Pancreas (tissue), 10 donors: ENCODE measurements at regions not wholly inside any gene's neighbourhood (a gene's known extent, or its start where the extent isn't known, plus 50 kb on each side); places are given as distances from the start of the nearest gene placed in this dataset.

Experiments used
- ATAC-seq, 4 donors: fragments of 200-7000 bp; cut with Tn5 transposase; one replicate each; pipeline versions ENCODE4 v1.8.0 to v1.9.1; 2020; ENCODE audit warnings: mild to moderate bottlenecking in 4 of 4, moderate library complexity in 4 of 4
- DNase-seq, 6 donors: peaks; one replicate each; pipeline ENCODE4 v3.0.0-alpha.2; 2020
- FAIRE-seq: peaks from 2 replicates; lab custom pipeline; 2012; peaks lifted over from hg19 to GRCh38; lab: Jason Lieb, UNC
- H3K27ac ChIP-seq, 4 donors: fragments of 200-600 bp; sonication (generic); 1 replicate in 3 of 4; 2 replicates in 1 of 4; pipeline versions ENCODE4 v1.5.0 to v1.8.0; 2020
- H3K27me3 ChIP-seq, 4 donors: fragments of 200-600 bp; one replicate each; pipeline ENCODE4 v1.8.0; 2021
- H3K36me3 ChIP-seq, 3 donors: fragments of 200-600 bp; sonication (generic) in 1 of 3; one replicate each; pipeline versions ENCODE4 v1.5.0 to v1.8.0; 2020 to 2021
- H3K4me1 ChIP-seq, 3 donors: fragments of 200-600 bp; one replicate each; pipeline ENCODE4 v1.8.0; 2021
- H3K4me3 ChIP-seq, 4 donors: fragments of 200-600 bp; sonication (generic) in 2 of 4; one replicate each; pipeline versions ENCODE4 v1.5.0 to v1.8.0; 2020 to 2021
- H3K9me3 ChIP-seq, 4 donors: fragments of 200-600 bp; one replicate each; pipeline ENCODE4 v1.8.0; 2021
- WGBS, 2 donors: extraction: QIAGEN DNeasy Blood & Tissue Kit; methylation state at CpG; one replicate each; pipeline ENCODE4 v1.1.7; 2013; 5-methylcytosine and 5-hydroxymethylcytosine counted together
- intact Hi-C, 3 donors: fragments of 100-400 bp; cut with DNase I; formaldehyde crosslinking; loops; one replicate each; pipeline versions ENCODE4 v1.11.1 to v1.14.2; 2022
- TF ChIP-seq, protein P1 (sequence below), 4 donors: fragments of 200-600 bp; sonication (generic) in 3 of 4; IDR thresholded peaks; one replicate each; pipeline versions ENCODE4 v1.5.0 to v1.8.0; 2021; ENCODE audit warnings: antibody characterized with exemption in 4 of 4
- donor health status: healthy with polysubstance abuse.
- donor health status: DM: no; HTN: no; CAD: no; lungs with moderate emphysema.
- donor health status: DM: no; HTN: no; CAD: no.
- donor health status: control.
- donor health status: control.
- donor health status: Bipolar disorder and iron deficiency.
- donor health status: DM: yes; HTN: yes; CAD: no.
- donor health status: DM: no; HTN: no; CAD: no.
- donor health status: DM: no; HTN: no; CAD: no.
- donor health status: DM: yes; HTN: yes; CAD: no.

DNA sequence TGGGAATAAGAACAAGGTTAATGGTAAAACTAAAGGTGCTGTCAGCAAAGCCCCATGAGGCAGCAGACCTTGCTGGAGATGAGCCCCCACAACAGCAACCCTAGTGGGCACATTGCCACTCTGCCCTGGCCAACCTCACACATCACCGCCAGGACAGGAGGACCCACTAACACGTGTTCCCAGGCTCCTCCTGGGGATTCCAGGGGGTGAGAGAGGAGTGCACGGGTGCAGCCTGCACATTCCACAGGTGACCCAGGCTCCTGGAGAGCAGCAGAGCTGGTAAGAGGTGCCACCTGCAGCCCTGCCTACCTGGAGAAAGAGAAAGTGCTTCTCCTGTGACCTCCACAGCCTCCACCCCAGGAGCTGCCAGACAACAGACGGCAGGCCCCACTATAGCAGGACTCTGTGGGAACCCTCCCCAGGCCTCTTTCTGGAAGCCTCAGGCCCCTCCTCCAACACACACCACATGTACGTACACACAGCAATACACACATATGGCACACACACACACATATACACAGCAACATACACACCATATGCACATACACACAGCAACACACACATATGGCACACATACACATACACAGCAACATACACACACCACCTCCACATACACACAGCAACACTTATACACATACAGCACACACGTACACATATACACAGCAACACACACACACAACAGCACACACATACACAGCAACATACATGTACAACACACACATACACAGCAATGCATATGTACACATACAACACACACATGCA is 187.1 kb downstream of the GLI2 start:
- ATAC-seq (no peak), FAIRE-seq (no peak), DNase-seq (no peak)
- intact Hi-C loops = no loop called here
- H3K4me1 ChIP-seq = no peaks in the 10 kb centered on the region
- 82 to 87% methylated on average over 6 of the region's 6 CpGs for WGBS, 2 donors
- no peaks in the 10 kb centered on the region for H3K9me3 ChIP-seq
- TF ChIP-seq, protein P1, sequence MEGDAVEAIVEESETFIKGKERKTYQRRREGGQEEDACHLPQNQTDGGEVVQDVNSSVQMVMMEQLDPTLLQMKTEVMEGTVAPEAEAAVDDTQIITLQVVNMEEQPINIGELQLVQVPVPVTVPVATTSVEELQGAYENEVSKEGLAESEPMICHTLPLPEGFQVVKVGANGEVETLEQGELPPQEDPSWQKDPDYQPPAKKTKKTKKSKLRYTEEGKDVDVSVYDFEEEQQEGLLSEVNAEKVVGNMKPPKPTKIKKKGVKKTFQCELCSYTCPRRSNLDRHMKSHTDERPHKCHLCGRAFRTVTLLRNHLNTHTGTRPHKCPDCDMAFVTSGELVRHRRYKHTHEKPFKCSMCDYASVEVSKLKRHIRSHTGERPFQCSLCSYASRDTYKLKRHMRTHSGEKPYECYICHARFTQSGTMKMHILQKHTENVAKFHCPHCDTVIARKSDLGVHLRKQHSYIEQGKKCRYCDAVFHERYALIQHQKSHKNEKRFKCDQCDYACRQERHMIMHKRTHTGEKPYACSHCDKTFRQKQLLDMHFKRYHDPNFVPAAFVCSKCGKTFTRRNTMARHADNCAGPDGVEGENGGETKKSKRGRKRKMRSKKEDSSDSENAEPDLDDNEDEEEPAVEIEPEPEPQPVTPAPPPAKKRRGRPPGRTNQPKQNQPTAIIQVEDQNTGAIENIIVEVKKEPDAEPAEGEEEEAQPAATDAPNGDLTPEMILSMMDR (IDR thresholded peaks at IDR 0.05) = no peak
- H3K27ac ChIP-seq = no peak overlapping the region
- no peaks in the 10 kb centered on the region for H3K27me3 ChIP-seq
- H3K4me3 ChIP-seq = no peak overlapping the region
- no peaks in the 10 kb centered on the region for H3K36me3 ChIP-seq

DNA sequence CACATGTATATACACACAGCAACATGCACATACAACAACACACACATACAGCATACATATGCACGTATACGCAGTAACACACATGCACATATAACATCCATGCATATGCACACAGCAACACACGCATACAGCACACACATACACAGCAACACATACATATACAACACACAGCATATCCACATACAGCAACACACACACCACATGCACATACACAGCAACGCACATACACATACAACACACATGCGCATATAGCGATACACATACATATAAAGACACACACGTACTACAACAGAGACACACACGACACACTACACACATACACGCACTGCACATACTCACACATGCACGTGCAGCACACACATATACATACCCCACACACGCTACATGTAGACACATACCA is 187.8 kb downstream of the GLI2 start:
- Histone ChIP-seq H3K9me3 (no peaks in the 10 kb centered on the region), H3K27ac (no peak overlapping the region), H3K4me3 (no peak overlapping the region), H3K4me1 (no peaks in the 10 kb centered on the region), H3K36me3 (no peaks in the 10 kb centered on the region), H3K27me3 (no peaks in the 10 kb centered on the region)
- no peak for DNase-seq
- no peak for ATAC-seq
- TF ChIP-seq, protein P1 (IDR thresholded peaks at IDR 0.05) = no peak
- no peak for FAIRE-seq
- intact Hi-C loops = no loop called here
- WGBS, 2 donors = 94 to 96% methylated on average over 11 of the region's 11 CpGs

DNA sequence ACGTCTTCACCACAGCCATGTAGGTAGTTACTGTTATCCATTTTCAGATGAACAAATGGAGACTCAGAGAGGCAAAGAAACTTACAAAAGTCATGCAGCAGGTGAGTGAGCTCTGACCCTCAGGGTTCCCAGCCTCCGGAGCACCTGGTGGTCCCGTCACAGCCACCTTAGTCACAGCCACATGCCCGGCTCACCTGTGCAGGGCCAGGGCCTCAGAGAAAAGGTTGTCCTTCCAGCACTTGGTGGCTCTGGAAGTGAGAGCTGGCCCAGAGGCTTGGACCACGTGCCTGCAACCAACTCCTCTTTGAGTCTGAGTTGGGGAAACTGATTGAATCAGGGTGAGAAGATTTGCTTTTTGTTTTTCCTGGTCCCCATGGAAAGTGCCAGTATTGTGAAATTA is 189.3 kb downstream of the GLI2 start:
- no peaks in the 10 kb centered on the region for H3K27me3 ChIP-seq
- H3K4me1 ChIP-seq = no peaks in the 10 kb centered on the region
- intact Hi-C loops = no loop called here
- no peak overlapping the region for H3K27ac ChIP-seq
- no peak for ATAC-seq
- no peaks in the 10 kb centered on the region for H3K9me3 ChIP-seq
- no peak for FAIRE-seq
- no peaks in the 10 kb centered on the region for H3K36me3 ChIP-seq
- 86 to 98% methylated on average over 5 of the region's 5 CpGs for WGBS, 2 donors
- no peak overlapping the region for H3K4me3 ChIP-seq
- TF ChIP-seq, protein P1 (IDR thresholded peaks at IDR 0.05) = no peak
- peak in 1 of 6 donors; percentile 20 for DNase-seq

DNA sequence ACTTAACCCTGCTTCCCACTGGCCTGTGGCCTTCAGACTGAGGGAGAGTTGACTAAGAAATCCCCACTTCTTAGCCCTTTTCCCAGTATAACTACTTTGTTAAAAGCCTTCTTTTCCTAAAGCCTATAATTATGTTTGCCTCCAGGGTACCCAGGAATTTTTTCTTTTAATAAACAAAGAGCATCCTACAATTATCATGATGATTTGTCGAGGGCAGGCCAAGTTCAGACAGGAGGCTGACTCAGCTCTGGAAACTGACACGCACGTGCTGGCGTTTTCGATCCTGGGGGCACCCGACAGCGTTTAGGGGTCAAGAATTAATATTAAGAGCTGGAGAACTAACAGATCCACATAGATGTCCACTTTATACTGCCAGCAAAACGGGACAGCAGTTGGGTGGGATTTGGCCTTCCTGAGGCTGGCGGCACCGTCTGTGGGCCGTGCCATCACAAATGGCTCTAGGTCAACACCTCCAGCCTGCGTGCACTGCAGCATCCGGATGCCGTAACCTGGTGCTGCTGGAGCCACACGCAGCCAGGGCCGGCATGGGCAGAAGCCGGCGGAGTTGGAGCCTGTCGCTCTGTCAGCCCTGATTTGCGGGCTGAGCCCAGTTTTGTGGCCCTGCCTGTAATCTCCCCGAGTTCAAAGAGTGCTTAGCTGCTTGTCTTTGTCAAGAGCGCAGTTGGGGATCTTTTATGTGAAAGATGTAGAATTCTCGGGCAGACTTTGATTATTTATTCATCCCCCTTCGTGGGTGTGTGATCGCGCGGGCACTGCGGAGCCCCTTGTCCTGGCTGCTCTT is 191.0 kb downstream of the GLI2 start:
- ATAC-seq (no peak), FAIRE-seq (no peak), DNase-seq (no peak)
- TF ChIP-seq, protein P1 (IDR thresholded peaks at IDR 0.05) = no peak
- Histone ChIP-seq H3K36me3 (no peaks in the 10 kb centered on the region), H3K27ac (no peak overlapping the region), H3K27me3 (no peaks in the 10 kb centered on the region), H3K4me1 (no peaks in the 10 kb centered on the region), H3K4me3 (no peak overlapping the region), H3K9me3 (no peaks in the 10 kb centered on the region)
- intact Hi-C loops = no loop called here
- WGBS, 2 donors = 88 to 91% methylated on average over 28 of the region's 28 CpGs

DNA sequence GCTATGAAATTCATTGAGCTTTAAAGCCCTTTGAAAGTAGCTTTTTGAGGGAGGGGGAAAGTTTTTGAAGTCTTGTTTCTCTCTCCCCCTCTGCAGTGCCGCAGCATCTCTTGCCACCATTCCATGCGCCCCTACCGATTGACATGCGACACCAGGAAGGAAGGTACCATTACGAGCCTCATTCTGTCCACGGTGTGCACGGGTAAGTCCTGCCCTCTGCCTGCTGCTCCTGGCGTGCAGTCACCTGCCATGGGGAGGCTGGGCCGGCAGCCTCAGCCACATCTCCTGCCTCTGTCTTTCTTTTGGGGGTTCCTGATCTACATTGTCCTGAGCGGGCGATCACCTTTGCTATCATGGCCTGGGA is 191.6 kb downstream of the GLI2 start:
- H3K4me1 ChIP-seq = no peaks in the 10 kb centered on the region
- FAIRE-seq = no peak
- no peaks in the 10 kb centered on the region for H3K36me3 ChIP-seq
- WGBS, 2 donors = 84 to 86% methylated on average over 11 of the region's 11 CpGs
- intact Hi-C loops = no loop called here
- no peaks in the 10 kb centered on the region for H3K27me3 ChIP-seq
- H3K9me3 ChIP-seq = no peaks in the 10 kb centered on the region
- TF ChIP-seq, protein P1 (IDR thresholded peaks at IDR 0.05) = no peak
- no peak overlapping the region for H3K27ac ChIP-seq
- DNase-seq = no peak
- no peak overlapping the region for H3K4me3 ChIP-seq
- no peak for ATAC-seq
